Fibroblast of mammary gland (primary cell): ENCODE measurements at regions not wholly inside any gene's neighbourhood (a gene's known extent, or its start where the extent isn't known, plus 50 kb on each side); places are given as distances from the start of the nearest gene placed in this dataset.

ENCODE experiments used
- DNase-seq: peaks from one replicate; pipeline ENCODE4 v3.0.0-alpha.2; 2010; ENCODE audit warnings: low read depth
- H3K4me3 ChIP-seq: 2 replicates; pipeline ENCODE4 v1.5.1; 2011; ENCODE audit warnings: low read depth, mild to moderate bottlenecking, low read length, moderate library complexity; ENCODE audit not compliant: control insufficient read depth
- TF ChIP-seq, protein P1 (sequence below): conservative IDR thresholded peaks from 2 replicates; pipeline ENCODE4 v1.5.1; 2011; ENCODE audit warnings: low read depth, low read length, inconsistent platforms; ENCODE audit not compliant: control insufficient read depth, insufficient read depth

DNA sequence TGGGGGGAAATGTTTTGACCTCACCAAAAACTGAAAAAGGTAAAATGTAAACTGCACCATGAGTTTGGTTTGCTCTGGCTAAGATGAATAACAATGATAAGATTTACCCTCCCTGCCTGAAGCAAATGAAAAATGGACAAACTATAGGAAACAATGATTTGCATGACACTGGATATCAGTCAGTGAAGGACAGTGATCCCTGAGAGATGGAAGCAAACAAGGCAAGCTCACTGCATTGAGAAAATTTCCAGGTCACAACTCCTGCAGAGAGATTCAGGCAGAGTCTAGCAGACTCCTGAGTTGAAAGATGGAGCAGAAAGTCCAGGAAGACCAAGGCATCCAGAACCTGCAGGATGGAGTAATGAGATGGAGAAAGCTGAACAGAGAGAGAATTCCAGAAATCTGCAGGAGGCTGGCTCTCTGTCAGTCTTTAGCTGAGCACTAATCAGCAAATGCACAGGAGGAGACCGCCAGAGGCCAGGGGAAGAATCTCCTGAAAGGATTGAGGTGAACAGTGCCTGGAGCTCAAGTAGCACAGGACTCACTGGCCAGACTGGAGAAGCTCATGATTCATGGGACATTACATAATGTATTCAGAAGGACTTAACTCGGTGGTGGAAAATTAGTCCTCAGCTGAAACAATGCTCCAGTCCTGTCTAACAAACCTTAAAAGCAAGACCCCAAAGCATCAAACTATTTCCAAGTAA is 51.2 kb upstream of the PALS2 start:
- DNase-seq: no peak
- H3K4me3 ChIP-seq: no peak overlapping the region
- TF ChIP-seq, protein P1, sequence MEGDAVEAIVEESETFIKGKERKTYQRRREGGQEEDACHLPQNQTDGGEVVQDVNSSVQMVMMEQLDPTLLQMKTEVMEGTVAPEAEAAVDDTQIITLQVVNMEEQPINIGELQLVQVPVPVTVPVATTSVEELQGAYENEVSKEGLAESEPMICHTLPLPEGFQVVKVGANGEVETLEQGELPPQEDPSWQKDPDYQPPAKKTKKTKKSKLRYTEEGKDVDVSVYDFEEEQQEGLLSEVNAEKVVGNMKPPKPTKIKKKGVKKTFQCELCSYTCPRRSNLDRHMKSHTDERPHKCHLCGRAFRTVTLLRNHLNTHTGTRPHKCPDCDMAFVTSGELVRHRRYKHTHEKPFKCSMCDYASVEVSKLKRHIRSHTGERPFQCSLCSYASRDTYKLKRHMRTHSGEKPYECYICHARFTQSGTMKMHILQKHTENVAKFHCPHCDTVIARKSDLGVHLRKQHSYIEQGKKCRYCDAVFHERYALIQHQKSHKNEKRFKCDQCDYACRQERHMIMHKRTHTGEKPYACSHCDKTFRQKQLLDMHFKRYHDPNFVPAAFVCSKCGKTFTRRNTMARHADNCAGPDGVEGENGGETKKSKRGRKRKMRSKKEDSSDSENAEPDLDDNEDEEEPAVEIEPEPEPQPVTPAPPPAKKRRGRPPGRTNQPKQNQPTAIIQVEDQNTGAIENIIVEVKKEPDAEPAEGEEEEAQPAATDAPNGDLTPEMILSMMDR: no peak
